ENCODE measurements at regions not wholly inside any gene's neighbourhood (a gene's known extent, or its start where the extent isn't known, plus 50 kb on each side); places are given as distances from the start of the nearest gene placed in this dataset.

DNA sequence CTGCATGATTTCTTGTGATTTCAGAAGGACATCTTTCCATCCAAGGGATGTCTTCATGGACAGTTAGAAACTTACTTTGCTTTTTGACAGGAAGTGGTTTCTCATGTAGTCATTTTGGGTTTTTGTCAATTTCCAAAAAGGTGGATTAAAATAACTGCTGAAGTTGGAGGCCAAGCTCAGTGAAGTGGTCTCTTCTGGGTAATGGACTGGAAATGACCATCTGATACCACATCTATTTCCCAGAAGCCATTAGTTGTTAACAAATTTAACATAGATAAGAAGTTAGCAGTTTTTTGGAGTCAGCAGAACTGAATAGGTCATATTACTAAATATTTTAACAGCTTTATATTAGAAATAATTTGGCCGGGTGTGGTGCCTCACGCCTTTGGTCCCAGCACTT, 86.2 kb upstream of the MYO10 start:
- TF ChIP-seq ZZZ3 (IDR thresholded peaks at IDR 0.05) (no peak), HSF4 (CRISPR knock-in tag; IDR thresholded peaks at IDR 0.05; ENCODE audit: borderline replicate concordance) (no peak), PHB2 (IDR thresholded peaks at IDR 0.05; ENCODE audit: low read depth) (no peak), CTCF (IDR thresholded peaks at IDR 0.05 in 2 of 3, conservative IDR thresholded peaks at IDR 0.05 in 1 of 3; ENCODE audit: insufficient read depth in 2 of 3, low read depth in 1 of 3, low read length in 3 of 3) (no peak), CBFA2T3 (IDR thresholded peaks at IDR 0.05) (no peak), RCOR1 (IDR thresholded peaks at IDR 0.05; ENCODE audit: borderline replicate concordance in 1 of 2, low read depth in 2 of 2, low read length in 2 of 2) (no peak), POLR2A (conservative IDR thresholded peaks at IDR 0.05) (no peak), EGR1 (conservative IDR thresholded peaks at IDR 0.05) (no peak), ZHX1 (conservative IDR thresholded peaks at IDR 0.05; ENCODE audit: low read length) (no peak)
- TF ChIP-seq, protein P1, sequence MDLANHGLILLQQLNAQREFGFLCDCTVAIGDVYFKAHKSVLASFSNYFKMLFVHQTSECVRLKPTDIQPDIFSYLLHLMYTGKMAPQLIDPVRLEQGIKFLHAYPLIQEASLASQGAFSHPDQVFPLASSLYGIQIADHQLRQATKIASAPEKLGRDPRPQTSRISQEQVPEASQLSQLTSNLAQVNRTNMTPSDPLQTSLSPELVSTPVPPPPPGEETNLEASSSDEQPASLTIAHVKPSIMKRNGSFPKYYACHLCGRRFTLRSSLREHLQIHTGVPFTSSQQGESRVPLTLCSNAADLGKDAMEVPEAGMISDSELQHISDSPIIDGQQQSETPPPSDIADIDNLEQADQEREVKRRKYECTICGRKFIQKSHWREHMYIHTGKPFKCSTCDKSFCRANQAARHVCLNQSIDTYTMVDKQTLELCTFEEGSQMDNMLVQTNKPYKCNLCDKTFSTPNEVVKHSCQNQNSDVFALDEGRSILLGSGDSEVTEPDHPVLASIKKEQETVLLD (IDR thresholded peaks at IDR 0.05): no peak
